Karpas-422 (cell line): ENCODE measurements at regions not wholly inside any gene's neighbourhood (a gene's known extent, or its start where the extent isn't known, plus 50 kb on each side); places are given as distances from the start of the nearest gene placed in this dataset.
"Not testable (repeated sequence)": the region's sequence is repeated elsewhere in the genome, so short reads cannot be mapped to it uniquely, and the experiment has no call there.

Experiments used
- DNase-seq: peaks from one replicate; pipeline ENCODE4 v3.0.0-alpha.2; 2015
- H2AFZ ChIP-seq: fragments of 200-600 bp; sonication (generic); 2 replicates; pipeline ENCODE4 v1.6.1; 2014; ENCODE audit warnings: antibody characterized with exemption, low read length, mixed read lengths
- H3K27ac ChIP-seq: fragments of 200-600 bp; sonication (generic); 2 replicates; pipeline ENCODE4 v1.5.1; 2014; ENCODE audit warnings: mild to moderate bottlenecking, low read length, moderate library complexity
- H3K27me3 ChIP-seq: fragments of 200-600 bp; sonication (generic); 2 replicates; pipeline ENCODE4 v1.6.1; 2014; ENCODE audit warnings: low read length, mixed read lengths
- H3K36me3 ChIP-seq: fragments of 200-600 bp; sonication (generic); 2 replicates; pipeline ENCODE4 v1.6.1; 2014; ENCODE audit warnings: low read length, mixed read lengths; ENCODE audit not compliant: insufficient read depth
- H3K4me1 ChIP-seq: fragments of 200-600 bp; sonication (generic); 2 replicates; pipeline ENCODE4 v1.6.1; 2014; ENCODE audit warnings: mild to moderate bottlenecking, low read length, mixed read lengths
- H3K4me2 ChIP-seq: fragments of 200-600 bp; sonication (generic); 2 replicates; pipeline ENCODE4 v1.6.1; 2014; ENCODE audit warnings: low read length, low read depth, mild to moderate bottlenecking; ENCODE audit not compliant: poor library complexity, severe bottlenecking
- H3K4me3 ChIP-seq: fragments of 200-600 bp; sonication (generic); 2 replicates; pipeline ENCODE4 v1.5.1; 2014; ENCODE audit warnings: mild to moderate bottlenecking, antibody characterized with exemption, low read length, mixed read lengths
- H3K79me2 ChIP-seq: fragments of 200-600 bp; sonication (generic); 2 replicates; pipeline ENCODE4 v1.6.1; 2014; ENCODE audit warnings: mild to moderate bottlenecking, low read length, mixed read lengths
- H3K9ac ChIP-seq: fragments of 200-600 bp; sonication (generic); 2 replicates; pipeline ENCODE4 v1.6.0; 2014; ENCODE audit warnings: low read length
- H3K9me2 ChIP-seq: fragments of 200-600 bp; sonication (generic), shearing (Covaris generic); replicated peaks from 2 replicates; pipeline ENCODE4 v1.6.0; 2014; ENCODE audit warnings: mild to moderate bottlenecking, low read length, moderate library complexity; ENCODE audit not compliant: insufficient read depth
- H3K9me3 ChIP-seq: fragments of 300-700, 200-600 bp; sonication (generic); 2 replicates; pipeline ENCODE4 v1.6.1; 2014; ENCODE audit warnings: low read length, mixed read lengths
- H4K20me1 ChIP-seq: fragments of 200-600 bp; sonication (generic); 2 replicates; pipeline ENCODE4 v1.6.1; 2014; ENCODE audit warnings: mild to moderate bottlenecking, antibody characterized with exemption, low read length, low read depth; ENCODE audit not compliant: insufficient read depth

DNA sequence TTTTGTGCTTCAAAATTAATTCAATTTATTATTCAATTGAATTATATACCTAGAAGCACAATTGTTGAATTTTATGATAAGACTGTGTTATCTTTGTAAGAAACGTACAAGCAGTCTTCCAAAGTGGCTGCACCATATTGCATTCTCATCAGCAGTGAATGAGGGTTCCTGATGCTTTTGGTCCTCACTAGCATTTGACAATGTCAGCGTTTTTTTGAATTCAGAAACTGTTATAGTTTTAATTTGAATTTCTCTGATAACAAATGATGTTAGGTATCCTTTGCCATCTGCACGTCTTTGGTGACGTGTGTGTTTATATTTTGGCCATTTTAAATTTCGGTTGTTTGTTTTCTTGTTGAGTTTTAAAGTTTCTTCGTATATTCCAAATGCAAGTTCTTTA is 553.0 kb upstream of the ZP4 start:
- Histone ChIP-seq H3K27me3 (no peaks in the 10 kb centered on the region), H2AFZ (no peak overlapping the region), H3K27ac (no peak overlapping the region), H4K20me1 (no peaks in the 10 kb centered on the region), H3K79me2 (no peaks in the 10 kb centered on the region), H3K4me2 (no peak overlapping the region), H3K4me3 (no peak overlapping the region), H3K4me1 (no peaks in the 10 kb centered on the region), H3K9me2 (no peaks in the 10 kb centered on the region), H3K36me3 (no peaks in the 10 kb centered on the region), H3K9ac (no peak overlapping the region), H3K9me3 (peaks cover 21% of the 10 kb centered on the region)
- DNase-seq: no peak

DNA sequence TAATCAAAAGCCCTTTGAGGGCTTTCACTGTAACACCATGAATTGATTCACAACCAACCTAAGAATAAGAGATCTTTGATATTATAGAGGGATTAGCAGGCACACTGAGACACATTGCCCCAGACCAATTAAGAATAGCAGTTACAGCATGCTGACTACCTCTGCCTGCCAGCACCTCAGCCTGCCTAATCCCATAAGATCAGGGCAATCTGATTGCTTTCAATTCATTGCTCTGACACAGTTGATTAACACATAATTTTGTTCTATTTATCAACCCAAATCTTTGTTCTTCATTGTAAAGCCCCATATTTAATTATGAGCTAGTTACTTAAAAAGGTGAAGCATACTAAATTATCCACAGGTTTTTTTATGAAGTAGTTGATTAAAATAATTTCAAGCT is 548.8 kb upstream of the ZP4 start:
- Histone ChIP-seq H4K20me1 (no peaks in the 10 kb centered on the region), H3K9me3 (peaks cover 26% of the 10 kb centered on the region), H3K4me1 (no peaks in the 10 kb centered on the region), H3K4me3 (no peak overlapping the region), H3K9ac (no peak overlapping the region), H3K4me2 (no peak overlapping the region), H3K9me2 (no peaks in the 10 kb centered on the region), H3K27ac (no peak overlapping the region), H3K27me3 (no peaks in the 10 kb centered on the region), H3K36me3 (no peaks in the 10 kb centered on the region), H2AFZ (no peak overlapping the region), H3K79me2 (no peaks in the 10 kb centered on the region)
- no peak for DNase-seq

DNA sequence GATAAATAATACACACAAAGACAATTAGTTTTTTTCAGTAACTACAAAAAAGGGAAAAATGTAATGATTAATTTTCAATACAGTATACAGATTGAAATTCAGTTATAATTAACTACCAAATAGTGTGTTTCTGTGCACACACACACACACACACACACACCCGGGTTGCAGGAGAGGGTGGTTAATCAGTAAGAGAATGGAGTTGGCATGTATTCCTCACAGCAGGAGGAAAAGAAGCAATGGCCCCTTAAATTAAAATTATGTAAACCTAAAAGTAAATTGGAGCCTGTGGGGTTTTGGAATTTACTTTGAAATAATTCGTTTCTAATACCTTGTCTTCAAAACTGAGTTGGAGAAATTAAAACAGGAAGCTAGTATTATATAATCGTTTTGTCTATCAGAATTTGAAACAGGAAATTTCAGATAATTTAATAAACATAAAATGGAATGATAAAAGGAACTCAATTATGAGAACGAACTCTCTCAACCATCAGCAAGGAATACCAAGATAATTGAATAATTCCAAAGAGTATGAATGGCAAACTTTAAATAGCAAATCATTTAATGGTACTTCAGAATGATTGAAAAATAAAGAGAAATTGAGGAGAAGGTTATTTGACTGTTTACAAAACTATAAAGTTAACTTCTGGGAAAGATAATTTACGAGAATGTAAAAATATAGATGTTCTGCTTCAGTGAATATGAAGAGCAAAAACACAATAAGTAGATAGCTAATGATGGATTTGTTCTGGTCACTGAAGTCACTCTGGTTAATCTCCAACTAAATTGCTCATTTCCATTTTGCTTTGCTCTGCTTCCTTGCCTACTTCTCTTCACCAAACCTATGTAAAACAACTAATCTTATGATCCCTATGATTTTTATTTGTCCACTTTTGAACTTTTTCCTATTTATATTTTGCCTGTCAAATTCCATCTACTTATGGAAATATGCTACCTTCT is 547.9 kb upstream of the ZP4 start:
- H3K27ac ChIP-seq: no peak overlapping the region
- no peaks in the 10 kb centered on the region for H3K9me2 ChIP-seq
- H3K4me1 ChIP-seq: no peaks in the 10 kb centered on the region
- H3K4me2 ChIP-seq: no peak overlapping the region
- no peaks in the 10 kb centered on the region for H3K79me2 ChIP-seq
- H4K20me1 ChIP-seq: no peaks in the 10 kb centered on the region
- no peaks in the 10 kb centered on the region for H3K27me3 ChIP-seq
- H2AFZ ChIP-seq: no peak overlapping the region
- no peak overlapping the region for H3K9ac ChIP-seq
- no peak overlapping the region for H3K4me3 ChIP-seq
- no peaks in the 10 kb centered on the region for H3K36me3 ChIP-seq
- no peak for DNase-seq
- peaks cover 25% of the 10 kb centered on the region for H3K9me3 ChIP-seq

DNA sequence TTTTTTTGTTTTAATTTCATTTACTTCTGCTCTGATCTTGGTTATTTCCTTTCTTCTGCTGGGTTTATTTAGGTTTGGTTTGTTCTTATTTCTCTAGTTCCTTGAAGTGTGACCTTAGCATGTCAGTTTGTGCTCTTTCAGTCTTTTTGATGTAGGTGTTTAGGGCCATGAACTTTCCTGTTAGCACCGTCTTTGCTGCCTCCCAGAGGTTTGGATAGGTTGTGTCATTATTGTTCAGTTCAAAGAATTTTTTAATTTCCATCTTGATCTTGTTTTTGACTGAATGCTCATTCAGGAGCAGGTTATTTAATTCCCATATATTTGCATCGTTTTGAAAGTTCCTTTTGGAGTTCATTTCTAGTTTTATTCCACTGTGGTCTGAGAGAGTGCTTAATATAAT is 539.0 kb upstream of the ZP4 start:
- H3K79me2 ChIP-seq, H3K4me3 ChIP-seq: not testable (repeated sequence)

DNA sequence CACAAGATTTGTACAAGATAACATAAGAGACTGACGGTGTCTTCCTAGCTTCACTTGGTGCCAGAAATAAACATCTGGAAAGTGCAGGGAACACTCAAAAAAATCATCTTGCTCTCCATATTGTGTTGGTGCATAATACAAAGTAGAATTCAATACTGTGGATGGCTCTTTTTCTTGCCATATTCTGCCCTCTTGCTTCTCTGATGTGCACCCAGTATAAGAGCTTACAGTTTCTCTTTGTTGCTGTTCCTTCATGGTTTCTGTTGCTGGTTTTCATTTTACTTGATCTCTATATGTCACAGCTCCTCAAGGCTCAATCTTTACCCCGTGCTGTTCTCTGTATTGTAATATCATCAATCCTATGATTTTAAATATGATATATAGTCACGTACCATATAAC is 528.5 kb upstream of the ZP4 start:
- Histone ChIP-seq H3K9ac (no peak overlapping the region), H3K4me3 (no peak overlapping the region), H3K4me1 (no peaks in the 10 kb centered on the region), H3K9me3 (peaks cover 12% of the 10 kb centered on the region), H3K4me2 (no peak overlapping the region), H2AFZ (no peak overlapping the region), H3K27me3 (no peaks in the 10 kb centered on the region), H3K9me2 (no peaks in the 10 kb centered on the region), H3K79me2 (no peaks in the 10 kb centered on the region), H4K20me1 (no peaks in the 10 kb centered on the region), H3K27ac (no peak overlapping the region), H3K36me3 (no peaks in the 10 kb centered on the region)
- no peak for DNase-seq

More for the DNA sequence above, 539.0 kb upstream of the ZP4 start:
- not testable (repeated sequence) for H3K27ac ChIP-seq, H3K9me2 ChIP-seq, H2AFZ ChIP-seq, H3K9ac ChIP-seq, DNase-seq, H4K20me1 ChIP-seq, H3K4me2 ChIP-seq, H3K27me3 ChIP-seq, H3K4me1 ChIP-seq, H3K36me3 ChIP-seq
- peaks cover 18% of the 10 kb centered on the region for H3K9me3 ChIP-seq

DNA sequence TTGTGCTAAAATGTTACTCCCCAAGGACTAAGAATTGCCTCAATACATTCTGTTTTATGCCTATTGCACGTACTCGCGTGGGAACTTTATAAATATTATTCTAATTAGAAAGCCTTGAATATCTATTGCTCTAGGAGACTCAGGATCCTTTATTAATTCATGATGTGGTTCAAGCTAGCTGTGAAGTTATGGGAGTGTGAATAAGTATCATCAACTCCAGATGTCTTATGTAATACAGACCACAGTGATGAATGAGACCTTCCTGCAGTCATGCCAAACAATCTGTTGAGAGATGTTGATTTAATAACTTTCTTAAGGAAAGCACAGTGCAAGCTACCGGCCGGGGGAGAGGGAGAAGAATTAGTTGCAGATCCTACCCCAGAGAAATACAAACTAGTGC is 519.2 kb upstream of the ZP4 start:
- Histone ChIP-seq H3K27ac (no peak overlapping the region), H3K9ac (no peak overlapping the region), H3K4me2 (no peak overlapping the region), H3K4me1 (no peaks in the 10 kb centered on the region), H3K9me3 (peaks cover 3% of the 10 kb centered on the region; the same call in 1 of the 2 replicates), H3K79me2 (no peaks in the 10 kb centered on the region), H4K20me1 (no peaks in the 10 kb centered on the region), H3K9me2 (no peaks in the 10 kb centered on the region), H3K27me3 (no peaks in the 10 kb centered on the region), H3K36me3 (no peaks in the 10 kb centered on the region), H2AFZ (no peak overlapping the region), H3K4me3 (no peak overlapping the region)
- DNase-seq: no peak

DNA sequence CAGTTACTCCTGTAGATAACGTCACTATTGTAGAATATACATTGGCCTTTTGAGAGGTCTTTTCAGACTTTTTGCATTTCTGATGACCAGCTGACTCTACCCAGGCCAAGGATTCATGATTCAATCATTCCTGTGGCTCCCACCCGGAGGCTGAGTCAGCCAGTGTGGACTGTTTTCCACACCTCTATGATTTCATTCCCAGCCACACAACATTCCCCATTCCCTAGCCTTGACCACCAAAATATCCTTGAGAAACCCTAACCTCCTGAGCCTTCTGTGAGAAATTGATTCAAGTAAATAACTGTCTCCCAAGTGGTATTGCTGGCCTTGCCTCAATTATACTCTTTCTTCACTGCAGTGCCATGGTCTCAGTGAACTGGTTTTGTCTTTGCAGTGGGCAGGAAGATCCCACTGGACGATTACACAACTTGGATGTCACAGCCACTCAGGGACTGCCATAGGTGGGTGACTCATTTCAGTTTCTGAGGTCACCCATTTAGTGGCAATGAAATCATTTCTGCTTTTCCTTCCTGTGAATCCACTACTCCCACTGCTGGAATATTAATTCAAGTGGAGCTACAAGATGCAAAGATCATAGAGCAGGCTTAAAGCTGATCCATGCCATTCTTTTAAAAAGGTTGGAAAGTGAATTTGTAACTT is 518.6 kb upstream of the ZP4 start:
- Histone ChIP-seq H3K27me3 (no peaks in the 10 kb centered on the region), H4K20me1 (no peaks in the 10 kb centered on the region), H3K4me2 (no peak overlapping the region), H3K9ac (no peak overlapping the region), H3K9me3 (peaks cover 3% of the 10 kb centered on the region; the same call in 1 of the 2 replicates), H3K9me2 (no peaks in the 10 kb centered on the region), H3K4me3 (no peak overlapping the region), H2AFZ (no peak overlapping the region), H3K27ac (no peak overlapping the region), H3K4me1 (no peaks in the 10 kb centered on the region), H3K36me3 (no peaks in the 10 kb centered on the region), H3K79me2 (no peaks in the 10 kb centered on the region)
- DNase-seq: no peak

DNA sequence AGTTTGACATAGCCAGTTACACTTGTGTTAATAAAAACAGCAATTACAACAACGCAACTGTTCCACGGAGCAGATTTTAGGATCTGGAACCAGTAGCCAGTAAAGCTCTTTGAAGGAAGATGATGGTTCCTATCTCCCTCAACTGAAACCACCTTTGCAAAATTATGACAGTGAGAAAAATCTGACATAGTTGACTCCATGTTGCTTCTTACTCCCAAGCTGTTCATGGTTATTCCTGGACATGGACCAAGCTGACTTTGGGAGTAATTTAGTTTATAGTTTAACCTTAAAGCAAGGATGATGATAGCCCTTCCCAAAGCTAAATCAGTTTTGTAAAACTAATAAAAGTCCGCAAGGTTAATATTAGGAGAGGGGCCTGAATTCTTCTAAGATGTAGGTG is 518.0 kb upstream of the ZP4 start:
- no peak for DNase-seq
- no peaks in the 10 kb centered on the region for H3K27me3 ChIP-seq
- H3K9me2 ChIP-seq: no peaks in the 10 kb centered on the region
- H3K4me3 ChIP-seq: no peak overlapping the region
- H3K27ac ChIP-seq: no peak overlapping the region
- peaks cover 1% of the 10 kb centered on the region; the same call in 1 of the 2 replicates for H3K9me3 ChIP-seq
- H3K4me1 ChIP-seq: no peaks in the 10 kb centered on the region
- no peaks in the 10 kb centered on the region for H3K36me3 ChIP-seq
- H3K9ac ChIP-seq: no peak overlapping the region
- H3K79me2 ChIP-seq: no peaks in the 10 kb centered on the region
- H3K4me2 ChIP-seq: no peak overlapping the region
- no peaks in the 10 kb centered on the region for H4K20me1 ChIP-seq
- H2AFZ ChIP-seq: no peak overlapping the region
